Retina (tissue), 1 donor: ENCODE measurements at regions not wholly inside any gene's neighbourhood (a gene's known extent, or its start where the extent isn't known, plus 50 kb on each side); places are given as distances from the start of the nearest gene placed in this dataset.
"Not testable (repeated sequence)": the region's sequence is repeated elsewhere in the genome, so short reads cannot be mapped to it uniquely, and the experiment has no call there.

Experiments
- DNase-seq: peaks from one replicate; pipeline ENCODE4 v3.0.0-alpha.2; 2016

- no peak for DNase-seq
These were observed 227.4 kb upstream of the ANKRD50 start for GRCh38 chr4:124939908-124940307.

- no peak for DNase-seq
These were observed 226.3 kb upstream of the ANKRD50 start for GRCh38 chr4:124938836-124939235.

- no peak for DNase-seq
These were observed 225.5 kb upstream of the ANKRD50 start for GRCh38 chr4:124937993-124938392.

GRCh38 chr4:124936427-124936826 is 223.9 kb upstream of the ANKRD50 start:
- DNase-seq: peak; percentile 32

- DNase-seq: peak; percentile 12
These were observed 222.4 kb upstream of the ANKRD50 start for GRCh38 chr4:124934916-124935315.

- DNase-seq: no peak
These were observed 221.0 kb upstream of the ANKRD50 start for GRCh38 chr4:124933521-124933920.

GRCh38 chr4:124932447-124932846 is 219.9 kb upstream of the ANKRD50 start:
- DNase-seq: no peak

- no peak for DNase-seq
These were observed 218.5 kb upstream of the ANKRD50 start for GRCh38 chr4:124931050-124931449.

- not testable (repeated sequence) for DNase-seq
These were observed 210.2 kb upstream of the ANKRD50 start for GRCh38 chr4:124922748-124923147.

- DNase-seq: no peak
These were observed 206.1 kb upstream of the ANKRD50 start for GRCh38 chr4:124918559-124919122.

- no peak for DNase-seq
These were observed 202.5 kb upstream of the ANKRD50 start for GRCh38 chr4:124915073-124915472.

- DNase-seq: no peak
These were observed 200.7 kb upstream of the ANKRD50 start for GRCh38 chr4:124913237-124913636.

GRCh38 chr4:124910327-124910726 is 197.8 kb upstream of the ANKRD50 start:
- DNase-seq: no peak

- no peak for DNase-seq
These were observed 195.3 kb upstream of the ANKRD50 start for GRCh38 chr4:124907881-124908280.

- no peak for DNase-seq
These were observed 192.9 kb upstream of the ANKRD50 start for GRCh38 chr4:124905441-124905840.

- no peak for DNase-seq
These were observed 192.3 kb upstream of the ANKRD50 start for GRCh38 chr4:124904723-124905388.

GRCh38 chr4:124903995-124904722 is 191.6 kb upstream of the ANKRD50 start:
- DNase-seq: peak; percentile 21

- no peak for DNase-seq
These were observed 189.5 kb upstream of the ANKRD50 start for GRCh38 chr4:124902001-124902515.

GRCh38 chr4:124899997-124900396 is 187.5 kb upstream of the ANKRD50 start:
- DNase-seq: no peak

- no peak for DNase-seq
These were observed 178.0 kb upstream of the ANKRD50 start for GRCh38 chr4:124890522-124890921.

GRCh38 chr4:124887739-124888138 is 175.2 kb upstream of the ANKRD50 start:
- DNase-seq: no peak

- no peak for DNase-seq
These were observed 171.8 kb upstream of the ANKRD50 start for GRCh38 chr4:124884316-124884715.

- no peak for DNase-seq
These were observed 171.1 kb upstream of the ANKRD50 start for GRCh38 chr4:124883632-124884031.

- DNase-seq: no peak
These were observed 166.7 kb upstream of the ANKRD50 start for GRCh38 chr4:124879195-124879594.
